Fibroblast of upper back skin (primary cell): ENCODE measurements at regions not wholly inside any gene's neighbourhood (a gene's known extent, or its start where the extent isn't known, plus 50 kb on each side); places are given as distances from the start of the nearest gene placed in this dataset.

Source experiments
- DNase-seq: peaks from one replicate; pipeline ENCODE4 v3.0.0-alpha.2; 2013

GRCh38 chr1:168386492-168386891 is 105.8 kb downstream of the TBX19 start:
- no peak for DNase-seq

- no peak for DNase-seq
These were observed 101.2 kb downstream of the TBX19 start for GRCh38 chr1:168381850-168382249.

GRCh38 chr1:168380945-168381344 is 100.3 kb downstream of the TBX19 start:
- no peak for DNase-seq

- no peak for DNase-seq
These were observed 98.6 kb downstream of the TBX19 start for GRCh38 chr1:168379104-168379860.

GRCh38 chr1:168375566-168376300 is 95.1 kb downstream of the TBX19 start:
- no peak for DNase-seq

- DNase-seq, result no peak
These were observed 93.9 kb downstream of the TBX19 start for GRCh38 chr1:168374566-168374965.

GRCh38 chr1:168373869-168374268 is 93.2 kb downstream of the TBX19 start:
- DNase-seq, result no peak

- no peak for DNase-seq
These were observed 92.2 kb downstream of the TBX19 start for GRCh38 chr1:168372861-168373371.

GRCh38 chr1:168372307-168372706 is 91.6 kb downstream of the TBX19 start:
- DNase-seq, result no peak

- DNase-seq, result no peak
These were observed 90.8 kb downstream of the TBX19 start for GRCh38 chr1:168371477-168371876.

- DNase-seq, result no peak
These were observed 89.9 kb downstream of the TBX19 start for GRCh38 chr1:168370586-168370985.

GRCh38 chr1:168369655-168370054 is 89.0 kb downstream of the TBX19 start:
- DNase-seq, result no peak

GRCh38 chr1:168368131-168368530 is 87.5 kb downstream of the TBX19 start:
- DNase-seq, result no peak

- no peak for DNase-seq
These were observed 85.2 kb downstream of the TBX19 start for GRCh38 chr1:168365719-168366479.
